ENCODE measurements at regions not wholly inside any gene's neighbourhood (a gene's known extent, or its start where the extent isn't known, plus 50 kb on each side); places are given as distances from the start of the nearest gene placed in this dataset.

- H3K9ac ChIP-seq (ENCODE audit: low read depth, low read length), result no peak overlapping the region
- H4K20me1 ChIP-seq (ENCODE audit: insufficient read depth, low read length), result no peaks in the 10 kb centered on the region
- no peak overlapping the region for H2BK20ac ChIP-seq (ENCODE audit: low read depth, low read length)
- H3K9me3 ChIP-seq (ENCODE audit: control insufficient read depth, insufficient read depth, low read length), result no peaks in the 10 kb centered on the region
- CTCF ChIA-PET, result no interaction called here
- no peak overlapping the region for H2AK5ac ChIP-seq (ENCODE audit: low read depth, low read length)
- no TSS peak for BruUV-seq (replicated peaks)
- no peak overlapping the region for H3K23ac ChIP-seq (ENCODE audit: low read depth, low read length)
- no peaks in the 10 kb centered on the region for H3K36me3 ChIP-seq (ENCODE audit: control insufficient read depth, insufficient read depth, low read length)
- H3K27me3 ChIP-seq (ENCODE audit: control insufficient read depth, insufficient read depth, low read length), result no peaks in the 10 kb centered on the region
- no peak overlapping the region for H3K56ac ChIP-seq (ENCODE audit: extremely low read depth, insufficient read depth, low read length)
- no peak overlapping the region for H3K27ac ChIP-seq (ENCODE audit: insufficient read depth, low read length)
- no CpG with 5 or more reads among the region's 2 CpGs for WGBS, 2 experiments (ENCODE audit: extremely low coverage in 2 of 2, insufficient read length in 1 of 2)
- POLR2A ChIA-PET (ENCODE audit: unreplicated experiment), result no interaction called here
- H2BK5ac ChIP-seq (ENCODE audit: low read depth, low read length, poor library complexity, severe bottlenecking), result no peak overlapping the region
- H3K18ac ChIP-seq (ENCODE audit: low read depth, low read length), result no peak overlapping the region
- intact Hi-C loops (cut with micrococcal nuclease) (no loop called here), in situ Hi-C loops (cut with MboI; ENCODE audit: low sequenced_read_pairs) (no loop called here), dilution Hi-C loops (cut with HindIII; ENCODE audit: low sequenced_read_pairs, unreplicated experiment) (no loop called here)
- no peak overlapping the region for H2AFZ ChIP-seq (replicated peaks; ENCODE audit: low read length, poor library complexity)
- no peak overlapping the region for H4K5ac ChIP-seq (ENCODE audit: low read depth, low read length)
- H4K8ac ChIP-seq (ENCODE audit: low read depth in 2 of 2, low read length in 2 of 2), result no peak overlapping the region
- H3K14ac ChIP-seq (replicated peaks; ENCODE audit: low read depth, low read length), result no peak overlapping the region
- no peak for TF ChIP-seq NFE2L2 (IDR thresholded peaks at IDR 0.05; ENCODE audit: low read depth, low read length)
- no peak for TF ChIP-seq CEBPB (IDR thresholded peaks at IDR 0.05; ENCODE audit: low read depth, low read length)
- no peak for TF ChIP-seq SMC3 (IDR thresholded peaks at IDR 0.05; ENCODE audit: low read depth, low read length)
- no peak for TF ChIP-seq RFX5 (IDR thresholded peaks at IDR 0.05; ENCODE audit: low read depth, low read length)
- TF ChIP-seq CHD1 (IDR thresholded peaks at IDR 0.05; ENCODE audit: low read depth, low read length), result no peak
- TF ChIP-seq USF2 (IDR thresholded peaks at IDR 0.05; ENCODE audit: low read depth, low read length), result no peak
- TF ChIP-seq MAZ (IDR thresholded peaks at IDR 0.05; ENCODE audit: borderline replicate concordance, low read depth, low read length), result no peak
- TF ChIP-seq FOS (IDR thresholded peaks at IDR 0.05; ENCODE audit: low read depth, low read length), result no peak
- TF ChIP-seq POLR2A (IDR thresholded peaks at IDR 0.05; ENCODE audit: low read depth, low read length), result no peak
- TF ChIP-seq RAD21 (IDR thresholded peaks at IDR 0.05; ENCODE audit: low read length), result no peak
- ATAC-seq (ENCODE audit: low read depth), result no peak
- H3K4ac ChIP-seq (ENCODE audit: low read depth, low read length), result no peak overlapping the region
- H3K9me1 ChIP-seq (ENCODE audit: insufficient read depth, low read length), result no peaks in the 10 kb centered on the region
- no peaks in the 10 kb centered on the region for H3K79me1 ChIP-seq (ENCODE audit: low read depth in 1 of 2, low read length in 2 of 2)
- no peak for DNase-seq
- no peak overlapping the region for H3K4me2 ChIP-seq (ENCODE audit: low read depth, low read length)
- H3K4me1 ChIP-seq (ENCODE audit: control insufficient read depth, insufficient read depth, low read length), result no peaks in the 10 kb centered on the region
- H4K91ac ChIP-seq (ENCODE audit: insufficient read depth, low read depth, low read length), result no peak overlapping the region
- no peak overlapping the region for H3K4me3 ChIP-seq (ENCODE audit: insufficient read depth, low read depth, low read length)
- no peak overlapping the region for H2BK120ac ChIP-seq (ENCODE audit: low read depth, low read length)
- H2BK15ac ChIP-seq (ENCODE audit: low read depth, low read length), result no peak overlapping the region
- no peak overlapping the region for H2AK9ac ChIP-seq (replicated peaks; ENCODE audit: low read depth, low read length, poor library complexity)
Observed at GRCh38 chr13:61988810-61989209, 573.2 kb upstream of the PCDH20 start.
